Stimulated activated CD4-positive, alpha-beta T cell treated with anti-CD3 and anti-CD28 coated beads, Interleukin-2, amount 100 ng/mL, for 48 hours (primary cell): ENCODE measurements at regions not wholly inside any gene's neighbourhood (a gene's known extent, or its start where the extent isn't known, plus 50 kb on each side); places are given as distances from the start of the nearest gene placed in this dataset.
"Not testable (repeated sequence)": the region's sequence is repeated elsewhere in the genome, so short reads cannot be mapped to it uniquely, and the experiment has no call there.

Experiments used
- DNase-seq, 2 donors: peaks; one replicate each; pipeline ENCODE4 v3.0.0-alpha.2; 2020

GRCh38 chr13:63542770-63543169 lies 2127.1 kb upstream of the PCDH20 start:
- no peak for DNase-seq

- no peak for DNase-seq
Observed at GRCh38 chr13:63541336-63541735, 2125.7 kb upstream of the PCDH20 start.

GRCh38 chr13:63540061-63540460 lies 2124.4 kb upstream of the PCDH20 start:
- no peak for DNase-seq

GRCh38 chr13:63517371-63517770 lies 2101.7 kb upstream of the PCDH20 start:
- DNase-seq = no peak

GRCh38 chr13:63516124-63516523 lies 2100.5 kb upstream of the PCDH20 start:
- no peak for DNase-seq

- no peak for DNase-seq
Observed at GRCh38 chr13:63514886-63515285, 2099.2 kb upstream of the PCDH20 start.

- no peak for DNase-seq
Observed at GRCh38 chr13:63512095-63512494, 2096.4 kb upstream of the PCDH20 start.

- no peak for DNase-seq
Observed at GRCh38 chr13:63501702-63502101, 2086.1 kb upstream of the PCDH20 start.

- DNase-seq = no peak
Observed at GRCh38 chr13:63497601-63498000, 2082.0 kb upstream of the PCDH20 start.

- no peak for DNase-seq
Observed at GRCh38 chr13:63492604-63493003, 2077.0 kb upstream of the PCDH20 start.

GRCh38 chr13:63490149-63490548 lies 2074.5 kb upstream of the PCDH20 start:
- no peak for DNase-seq

GRCh38 chr13:63481334-63481733 lies 2065.7 kb upstream of the PCDH20 start:
- no peak for DNase-seq

GRCh38 chr13:63472711-63473110 lies 2057.1 kb upstream of the PCDH20 start:
- no peak for DNase-seq

GRCh38 chr13:63463782-63464610 lies 2048.3 kb upstream of the PCDH20 start:
- no peak for DNase-seq

GRCh38 chr13:63460462-63461090 lies 2044.9 kb upstream of the PCDH20 start:
- DNase-seq = no peak

GRCh38 chr13:63457186-63457585 lies 2041.5 kb upstream of the PCDH20 start:
- DNase-seq = no peak

- no peak for DNase-seq
Observed at GRCh38 chr13:63455938-63456337, 2040.3 kb upstream of the PCDH20 start.

GRCh38 chr13:63449550-63449949 lies 2033.9 kb upstream of the PCDH20 start:
- DNase-seq = no peak

- DNase-seq = no peak
Observed at GRCh38 chr13:63448692-63449091, 2033.0 kb upstream of the PCDH20 start.

GRCh38 chr13:63446329-63446728 lies 2030.7 kb upstream of the PCDH20 start:
- DNase-seq = no peak

- DNase-seq = not testable (repeated sequence)
Observed at GRCh38 chr13:63444225-63444624, 2028.6 kb upstream of the PCDH20 start.

GRCh38 chr13:63438951-63439350 lies 2023.3 kb upstream of the PCDH20 start:
- DNase-seq = no peak

GRCh38 chr13:63436325-63436668 lies 2020.6 kb upstream of the PCDH20 start:
- no peak for DNase-seq

- no peak for DNase-seq
Observed at GRCh38 chr13:63435667-63436324, 2020.1 kb upstream of the PCDH20 start.
